Body of pancreas (tissue), 4 donors: ENCODE measurements at regions not wholly inside any gene's neighbourhood (a gene's known extent, or its start where the extent isn't known, plus 50 kb on each side); places are given as distances from the start of the nearest gene placed in this dataset.

Source experiments
- ATAC-seq: fragments of 150-250 bp; one replicate; pipeline ENCODE4 v1.9.1; 2016
- DNase-seq, 4 donors: peaks; one replicate each; pipeline ENCODE4 v3.0.0-alpha.2; 2019
- H3K27ac ChIP-seq, 4 donors: fragments of 200-600 bp; sonication (generic); 1 replicate in 3 of 4; 2 replicates in 1 of 4; pipeline versions ENCODE4 v1.5.1 to v1.6.1; 2016 to 2019; ENCODE audit warnings: mild to moderate bottlenecking in 1 of 4, mixed read lengths in 1 of 4, moderate library complexity in 1 of 4
- H3K27me3 ChIP-seq, 2 donors: fragments of 200-600 bp; sonication (generic); one replicate each; pipeline ENCODE4 v1.6.0; 2016; ENCODE audit warnings: mild to moderate bottlenecking in 1 of 2
- H3K36me3 ChIP-seq, 2 donors: fragments of 200-600 bp; sonication (generic); replicated peaks in 1 of 2; 2 replicates each; pipeline ENCODE4 v1.5.1; 2016; ENCODE audit warnings: low read depth in 2 of 2; ENCODE audit not compliant: insufficient read depth in 1 of 2
- H3K4me1 ChIP-seq: fragments of 200-600 bp; sonication (generic); one replicate; pipeline ENCODE4 v1.6.0; 2016
- H3K4me3 ChIP-seq, 2 donors: fragments of 200-600 bp; sonication (generic); 1 replicate in 1 of 2; 2 replicates in 1 of 2; pipeline ENCODE4 v1.5.1; 2016 to 2019
- H3K9me3 ChIP-seq, 3 donors: fragments of 200-600 bp; sonication (generic); 1 replicate in 2 of 3; 2 replicates in 1 of 3; pipeline ENCODE4 v1.5.1; 2016
- CTCF ChIP-seq, 7 experiments: fragments of 450-650 bp in 4 of 7; fragments of 200-600 bp in 3 of 7; sonication (generic) in 3 of 7; IDR thresholded peaks; one replicate each; pipeline ENCODE4 v1.5.1; 2016 to 2019; ENCODE audit warnings: antibody characterized with exemption in 7 of 7
- POLR2A ChIP-seq, 3 donors: fragments of 450-650 bp; IDR thresholded peaks; one replicate each; pipeline ENCODE4 v1.6.1; 2016; ENCODE audit warnings: antibody characterized with exemption in 3 of 3, mild to moderate bottlenecking in 2 of 3
- WGBS, 2 donors: methylation state at CpG; one replicate each; pipeline ENCODE4 v1.1.5; 2017; 5-methylcytosine and 5-hydroxymethylcytosine counted together
- intact Hi-C: fragments of 100-400 bp; cut with DNase I; formaldehyde crosslinking; loops from one replicate; pipeline ENCODE4 v1.15.1; 2023

DNA sequence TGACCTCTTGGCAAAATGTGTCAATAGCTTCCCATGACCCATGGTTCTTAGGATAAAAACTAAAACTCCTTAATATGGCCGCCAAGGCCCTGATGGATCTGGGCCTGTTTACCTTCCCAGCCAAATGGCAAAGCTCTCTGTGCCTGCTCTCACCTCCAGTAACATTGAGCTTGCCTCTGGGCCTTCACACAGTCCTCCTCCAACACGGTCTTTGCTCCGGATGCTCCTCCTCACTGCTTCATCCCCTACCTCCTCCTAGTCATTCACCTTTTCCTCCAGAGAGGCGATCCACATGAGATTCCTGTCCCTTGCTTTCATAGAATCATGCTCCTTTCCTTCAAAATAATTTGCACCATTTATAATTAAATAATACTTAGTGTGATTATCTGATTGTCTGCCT lies 172.3 kb upstream of the AFDN start:
- no peak for TF ChIP-seq POLR2A (IDR thresholded peaks at IDR 0.05)
- TF ChIP-seq CTCF (IDR thresholded peaks at IDR 0.05), result no peak
- Histone ChIP-seq H3K9me3 (no peaks in the 10 kb centered on the region), H3K4me1 (no peaks in the 10 kb centered on the region), H3K36me3 (no peaks in the 10 kb centered on the region), H3K27me3 (no peaks in the 10 kb centered on the region), H3K27ac (no peak overlapping the region), H3K4me3 (no peak overlapping the region)
- DNase-seq, result no peak
- intact Hi-C loops, result no loop called here
- no peak for ATAC-seq
- 90 to 97% methylated on average over 4 of the region's 4 CpGs for WGBS, 2 donors

DNA sequence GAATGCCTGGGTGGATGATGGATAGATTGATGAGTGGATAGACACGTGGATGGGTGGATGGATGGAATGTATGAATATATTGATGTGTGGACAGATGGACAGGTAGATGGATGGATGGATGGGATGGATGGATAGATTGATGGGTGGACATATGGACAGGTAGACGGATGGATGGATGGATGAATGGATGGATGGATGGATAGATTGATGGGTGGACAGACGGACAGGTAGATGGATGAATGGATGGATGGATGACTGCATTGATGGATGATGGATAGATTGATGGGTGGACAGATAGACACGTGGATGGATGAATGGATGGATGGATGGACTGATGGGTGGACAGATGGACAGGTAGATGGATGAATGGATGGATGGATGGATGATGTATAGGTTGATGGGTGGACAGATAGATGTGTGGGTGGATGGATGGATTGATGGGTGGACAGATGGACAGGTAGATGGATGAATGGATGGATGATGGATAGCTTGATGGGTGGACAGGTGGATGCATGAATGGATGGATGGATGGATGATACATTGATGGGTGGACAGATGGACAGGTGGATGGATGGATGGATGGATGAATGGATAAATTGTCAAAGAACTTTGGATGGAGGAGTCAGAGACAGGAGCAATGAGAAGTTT lies 171.4 kb upstream of the AFDN start:
- ATAC-seq, result no peak
- H3K27ac ChIP-seq, result no peak overlapping the region
- intact Hi-C loops, result no loop called here
- TF ChIP-seq POLR2A (IDR thresholded peaks at IDR 0.05) (no peak), CTCF (IDR thresholded peaks at IDR 0.05) (no peak)
- no peaks in the 10 kb centered on the region for H3K36me3 ChIP-seq
- no peaks in the 10 kb centered on the region for H3K9me3 ChIP-seq
- no peaks in the 10 kb centered on the region for H3K27me3 ChIP-seq
- no peak overlapping the region for H3K4me3 ChIP-seq
- no peak for DNase-seq
- 59 to 66% methylated on average over 4 of the region's 4 CpGs for WGBS, 2 donors
- H3K4me1 ChIP-seq, result no peaks in the 10 kb centered on the region

GRCh38 chr6:167658106-167658505 lies 168.6 kb upstream of the AFDN start:
- Histone ChIP-seq H3K9me3 (no peaks in the 10 kb centered on the region), H3K4me1 (peaks cover 13% of the 10 kb centered on the region), H3K27me3 (no peaks in the 10 kb centered on the region), H3K27ac (no peak overlapping the region), H3K4me3 (no peak overlapping the region), H3K36me3 (no peaks in the 10 kb centered on the region)
- no peak for TF ChIP-seq POLR2A (IDR thresholded peaks at IDR 0.05)
- TF ChIP-seq CTCF (IDR thresholded peaks at IDR 0.05), result no peak
- DNase-seq (no peak), ATAC-seq (no peak)
- WGBS, 2 donors, result 91 to 93% methylated on average over 5 of the region's 5 CpGs
- intact Hi-C loops, result no loop called here

DNA sequence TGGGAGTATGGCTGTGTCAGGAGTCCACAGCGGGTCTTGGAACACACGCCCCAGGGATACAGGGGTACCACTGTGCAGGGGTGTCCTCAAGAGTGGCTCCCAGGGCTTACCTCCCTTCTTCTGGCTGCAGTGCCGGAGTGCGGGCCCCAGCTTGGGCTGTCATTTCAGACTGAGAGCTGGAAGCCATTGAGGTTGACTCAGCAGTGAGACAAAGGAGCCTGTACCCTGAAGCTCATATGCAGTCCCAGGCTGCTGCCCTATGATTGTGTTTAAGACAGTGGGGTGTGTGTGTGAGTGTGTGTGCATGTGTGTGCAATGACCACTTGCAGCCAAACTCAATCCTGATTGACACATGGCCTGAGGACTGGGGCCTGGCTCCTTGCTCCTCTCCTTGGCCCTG lies 167.7 kb upstream of the AFDN start:
- H3K36me3 ChIP-seq, result no peaks in the 10 kb centered on the region
- H3K4me3 ChIP-seq, result no peak overlapping the region
- peaks cover 13% of the 10 kb centered on the region for H3K4me1 ChIP-seq
- DNase-seq (no peak), ATAC-seq (no peak)
- no peak for TF ChIP-seq CTCF (IDR thresholded peaks at IDR 0.05)
- no peak for TF ChIP-seq POLR2A (IDR thresholded peaks at IDR 0.05)
- H3K9me3 ChIP-seq, result no peaks in the 10 kb centered on the region
- intact Hi-C loops, result no loop called here
- WGBS, 2 donors, result 83 to 97% methylated on average over 4 of the region's 4 CpGs
- H3K27me3 ChIP-seq, result no peaks in the 10 kb centered on the region
- H3K27ac ChIP-seq, result no peak overlapping the region

DNA sequence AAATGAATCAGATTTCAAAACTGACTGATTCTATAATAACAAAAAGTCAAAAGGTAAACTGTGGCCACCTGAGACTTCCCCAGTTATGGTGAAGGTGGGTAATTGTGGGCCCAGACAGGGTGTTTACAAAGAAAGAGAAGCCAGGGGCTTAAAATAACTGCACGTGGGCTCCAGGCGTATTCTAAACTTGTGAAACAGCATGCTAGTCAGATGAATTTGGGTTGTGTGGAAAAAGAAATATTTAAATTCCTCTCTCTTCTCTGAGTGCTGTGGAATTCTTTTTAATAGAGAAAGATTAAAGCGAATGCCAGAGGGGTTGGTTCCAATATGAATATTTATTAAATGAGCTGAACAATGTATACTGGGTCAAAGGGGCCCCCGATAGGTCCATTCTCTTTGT lies 166.3 kb upstream of the AFDN start:
- Histone ChIP-seq H3K9me3 (no peaks in the 10 kb centered on the region), H3K4me3 (no peak overlapping the region), H3K27me3 (no peaks in the 10 kb centered on the region), H3K27ac (no peak overlapping the region), H3K36me3 (no peaks in the 10 kb centered on the region), H3K4me1 (peaks cover 13% of the 10 kb centered on the region)
- ATAC-seq (no peak), DNase-seq (no peak)
- 85 to 89% methylated on average over 4 of the region's 4 CpGs for WGBS, 2 donors
- TF ChIP-seq POLR2A (IDR thresholded peaks at IDR 0.05) (no peak), CTCF (IDR thresholded peaks at IDR 0.05) (no peak)
- intact Hi-C loops, result no loop called here
